GM12864 (cell line): ENCODE measurements at regions not wholly inside any gene's neighbourhood (a gene's known extent, or its start where the extent isn't known, plus 50 kb on each side); places are given as distances from the start of the nearest gene placed in this dataset.

Experiments used
- DNase-seq: peaks from one replicate; pipeline ENCODE4 v3.0.0-alpha.2; 2011; ENCODE audit warnings: low read depth
- H3K4me3 ChIP-seq: 2 replicates; pipeline ENCODE4 v1.5.1; 2011; ENCODE audit warnings: mild to moderate bottlenecking, low read depth, low read length, control low read depth
- CTCF ChIP-seq: IDR thresholded peaks from 2 replicates; pipeline ENCODE4 v1.5.1; 2011; ENCODE audit warnings: low read depth, mild to moderate bottlenecking, moderate library complexity, low read length, control low read depth, inconsistent platforms; ENCODE audit errors: missing control alignments

- DNase-seq, result no peak
- no peak for TF ChIP-seq CTCF
- no peak overlapping the region for H3K4me3 ChIP-seq
Measured at GRCh38 chr18:7168408-7168807, 50.8 kb upstream of the LAMA1 start.
